ENCODE measurements at regions not wholly inside any gene's neighbourhood (a gene's known extent, or its start where the extent isn't known, plus 50 kb on each side); places are given as distances from the start of the nearest gene placed in this dataset.

DNA sequence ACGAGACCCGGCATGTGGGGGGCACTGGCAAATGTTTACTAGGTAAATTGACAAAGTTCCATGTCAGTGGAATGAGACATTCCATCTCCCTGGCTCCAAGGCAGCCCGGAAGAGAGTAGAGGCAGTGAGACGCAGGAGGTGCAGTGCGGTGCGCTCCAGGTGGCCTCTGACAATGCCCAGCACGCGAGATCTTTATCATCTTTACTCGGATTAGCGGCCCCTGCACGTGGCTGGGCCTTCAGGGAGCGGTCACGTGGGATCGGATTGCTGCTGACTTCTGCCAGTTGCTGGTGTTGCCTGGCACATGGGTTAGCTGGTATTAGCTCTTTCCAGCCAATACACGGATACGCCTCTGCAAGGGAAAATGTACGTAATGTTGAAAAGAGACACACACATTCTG is 151.2 kb upstream of the ALKAL2 start:
- no peak for ATAC-seq
- peak; percentile 45; the same call in 1 of the 2 replicates for TF ChIP-seq TCF4 (CRISPR knock-in tag; IDR thresholded peaks at IDR 0.05; ENCODE audit: borderline replicate concordance)
- TF ChIP-seq SNAI2 (CRISPR knock-in tag; IDR thresholded peaks at IDR 0.05), result no peak

- no peak for ATAC-seq
Observed at GRCh38 chr2:437756-438393, 150.0 kb upstream of the ALKAL2 start.

GRCh38 chr2:437180-437579 is 149.3 kb upstream of the ALKAL2 start:
- TF ChIP-seq POU6F1 (CRISPR knock-in tag; IDR thresholded peaks at IDR 0.05; ENCODE audit: borderline replicate concordance, low read depth) (no peak), ISL1 (CRISPR knock-in tag; IDR thresholded peaks at IDR 0.05) (no peak), ZFP3 (CRISPR knock-in tag; IDR thresholded peaks at IDR 0.05) (no peak), OSR1 (CRISPR knock-in tag; IDR thresholded peaks at IDR 0.05) (no peak), GLIS3 (CRISPR knock-in tag; IDR thresholded peaks at IDR 0.05) (no peak), PPARA (CRISPR knock-in tag; IDR thresholded peaks at IDR 0.05; ENCODE audit: borderline replicate concordance) (no peak), TCF4 (CRISPR knock-in tag; IDR thresholded peaks at IDR 0.05; ENCODE audit: borderline replicate concordance) (no peak), ZC3H10 (CRISPR knock-in tag; IDR thresholded peaks at IDR 0.05) (no peak), CSDC2 (CRISPR knock-in tag; IDR thresholded peaks at IDR 0.05) (no peak)
- no peak for ATAC-seq

More at GRCh38 chr2:437756-438393, 150.0 kb upstream of the ALKAL2 start:
- TF ChIP-seq, protein P1, sequence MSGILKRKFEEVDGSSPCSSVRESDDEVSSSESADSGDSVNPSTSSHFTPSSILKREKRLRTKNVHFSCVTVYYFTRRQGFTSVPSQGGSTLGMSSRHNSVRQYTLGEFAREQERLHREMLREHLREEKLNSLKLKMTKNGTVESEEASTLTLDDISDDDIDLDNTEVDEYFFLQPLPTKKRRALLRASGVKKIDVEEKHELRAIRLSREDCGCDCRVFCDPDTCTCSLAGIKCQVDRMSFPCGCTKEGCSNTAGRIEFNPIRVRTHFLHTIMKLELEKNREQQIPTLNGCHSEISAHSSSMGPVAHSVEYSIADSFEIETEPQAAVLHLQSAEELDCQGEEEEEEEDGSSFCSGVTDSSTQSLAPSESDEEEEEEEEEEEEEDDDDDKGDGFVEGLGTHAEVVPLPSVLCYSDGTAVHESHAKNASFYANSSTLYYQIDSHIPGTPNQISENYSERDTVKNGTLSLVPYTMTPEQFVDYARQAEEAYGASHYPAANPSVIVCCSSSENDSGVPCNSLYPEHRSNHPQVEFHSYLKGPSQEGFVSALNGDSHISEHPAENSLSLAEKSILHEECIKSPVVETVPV (CRISPR knock-in tag; IDR thresholded peaks at IDR 0.05), result no peak
- TF ChIP-seq ZNF70 (CRISPR knock-in tag; IDR thresholded peaks at IDR 0.05) (no peak), CREB5 (CRISPR knock-in tag; IDR thresholded peaks at IDR 0.05; ENCODE audit: low read depth) (no peak), SNAI2 (CRISPR knock-in tag; IDR thresholded peaks at IDR 0.05) (no peak), ISL1 (CRISPR knock-in tag; IDR thresholded peaks at IDR 0.05) (no peak), PATZ1 (CRISPR knock-in tag; IDR thresholded peaks at IDR 0.05; ENCODE audit: borderline replicate concordance) (no peak), OSR1 (CRISPR knock-in tag; IDR thresholded peaks at IDR 0.05) (no peak)

DNA sequence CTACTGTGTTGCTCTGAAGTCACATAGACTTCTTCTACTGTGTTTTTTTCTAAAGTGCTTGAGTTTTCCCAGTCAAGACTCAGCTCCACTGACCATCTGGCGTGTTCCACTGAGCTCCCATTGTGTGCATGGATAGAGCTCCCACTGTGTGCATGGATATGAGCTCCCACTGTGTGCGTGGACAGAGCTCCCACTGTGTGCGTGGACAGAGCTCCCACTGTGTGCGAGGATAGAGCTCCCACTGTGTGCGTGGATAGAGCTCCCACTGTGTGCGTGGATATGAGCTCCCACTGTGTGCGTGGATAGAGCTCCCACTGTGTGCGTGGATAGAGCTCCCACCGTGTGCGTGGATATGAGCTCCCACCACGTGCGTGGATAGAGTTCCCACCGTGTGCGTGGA is 148.3 kb upstream of the ALKAL2 start:
- ATAC-seq, result no peak
- TF ChIP-seq TOX (CRISPR knock-in tag; IDR thresholded peaks at IDR 0.05; ENCODE audit: borderline replicate concordance) (no peak), CREB5 (CRISPR knock-in tag; IDR thresholded peaks at IDR 0.05; ENCODE audit: low read depth) (no peak), ZC3H10 (CRISPR knock-in tag; IDR thresholded peaks at IDR 0.05) (no peak), BACH2 (CRISPR knock-in tag; IDR thresholded peaks at IDR 0.05; ENCODE audit: borderline replicate concordance) (no peak), CSDC2 (CRISPR knock-in tag; IDR thresholded peaks at IDR 0.05) (no peak), PATZ1 (CRISPR knock-in tag; IDR thresholded peaks at IDR 0.05; ENCODE audit: borderline replicate concordance) (no peak), ISL1 (CRISPR knock-in tag; IDR thresholded peaks at IDR 0.05) (no peak), TCF4 (CRISPR knock-in tag; IDR thresholded peaks at IDR 0.05; ENCODE audit: borderline replicate concordance) (no peak), RARB (CRISPR knock-in tag; IDR thresholded peaks at IDR 0.05) (no peak), ZNF565 (CRISPR knock-in tag; conservative IDR thresholded peaks at IDR 0.05; ENCODE audit: low read depth) (no peak), ZNF70 (CRISPR knock-in tag; IDR thresholded peaks at IDR 0.05) (no peak)
- TF ChIP-seq, protein P2, sequence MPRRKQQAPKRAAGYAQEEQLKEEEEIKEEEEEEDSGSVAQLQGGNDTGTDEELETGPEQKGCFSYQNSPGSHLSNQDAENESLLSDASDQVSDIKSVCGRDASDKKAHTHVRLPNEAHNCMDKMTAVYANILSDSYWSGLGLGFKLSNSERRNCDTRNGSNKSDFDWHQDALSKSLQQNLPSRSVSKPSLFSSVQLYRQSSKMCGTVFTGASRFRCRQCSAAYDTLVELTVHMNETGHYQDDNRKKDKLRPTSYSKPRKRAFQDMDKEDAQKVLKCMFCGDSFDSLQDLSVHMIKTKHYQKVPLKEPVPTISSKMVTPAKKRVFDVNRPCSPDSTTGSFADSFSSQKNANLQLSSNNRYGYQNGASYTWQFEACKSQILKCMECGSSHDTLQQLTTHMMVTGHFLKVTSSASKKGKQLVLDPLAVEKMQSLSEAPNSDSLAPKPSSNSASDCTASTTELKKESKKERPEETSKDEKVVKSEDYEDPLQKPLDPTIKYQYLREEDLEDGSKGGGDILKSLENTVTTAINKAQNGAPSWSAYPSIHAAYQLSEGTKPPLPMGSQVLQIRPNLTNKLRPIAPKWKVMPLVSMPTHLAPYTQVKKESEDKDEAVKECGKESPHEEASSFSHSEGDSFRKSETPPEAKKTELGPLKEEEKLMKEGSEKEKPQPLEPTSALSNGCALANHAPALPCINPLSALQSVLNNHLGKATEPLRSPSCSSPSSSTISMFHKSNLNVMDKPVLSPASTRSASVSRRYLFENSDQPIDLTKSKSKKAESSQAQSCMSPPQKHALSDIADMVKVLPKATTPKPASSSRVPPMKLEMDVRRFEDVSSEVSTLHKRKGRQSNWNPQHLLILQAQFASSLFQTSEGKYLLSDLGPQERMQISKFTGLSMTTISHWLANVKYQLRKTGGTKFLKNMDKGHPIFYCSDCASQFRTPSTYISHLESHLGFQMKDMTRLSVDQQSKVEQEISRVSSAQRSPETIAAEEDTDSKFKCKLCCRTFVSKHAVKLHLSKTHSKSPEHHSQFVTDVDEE (CRISPR knock-in tag; IDR thresholded peaks at IDR 0.05), result no peak
